Omental fat pad (tissue), 3 donors: ENCODE measurements at regions not wholly inside any gene's neighbourhood (a gene's known extent, or its start where the extent isn't known, plus 50 kb on each side); places are given as distances from the start of the nearest gene placed in this dataset.

Experiments used
- ATAC-seq: fragments of 150-250 bp; one replicate; pipeline ENCODE4 v1.9.1; 2016; ENCODE audit warnings: mild to moderate bottlenecking, moderate library complexity; ENCODE audit not compliant: low FRiP score
- DNase-seq: peaks from one replicate; pipeline ENCODE4 v3.0.0-alpha.2; 2019; ENCODE audit warnings: low spot score
- TF ChIP-seq, protein P1 (sequence below), 3 donors: fragments of 450-650 bp; IDR thresholded peaks; one replicate each; pipeline ENCODE4 v1.5.1; 2016 to 2017; ENCODE audit warnings: antibody characterized with exemption in 3 of 3, mild to moderate bottlenecking in 3 of 3, moderate library complexity in 2 of 3

- no peak for ATAC-seq
- no peak for DNase-seq
- TF ChIP-seq, protein P1, sequence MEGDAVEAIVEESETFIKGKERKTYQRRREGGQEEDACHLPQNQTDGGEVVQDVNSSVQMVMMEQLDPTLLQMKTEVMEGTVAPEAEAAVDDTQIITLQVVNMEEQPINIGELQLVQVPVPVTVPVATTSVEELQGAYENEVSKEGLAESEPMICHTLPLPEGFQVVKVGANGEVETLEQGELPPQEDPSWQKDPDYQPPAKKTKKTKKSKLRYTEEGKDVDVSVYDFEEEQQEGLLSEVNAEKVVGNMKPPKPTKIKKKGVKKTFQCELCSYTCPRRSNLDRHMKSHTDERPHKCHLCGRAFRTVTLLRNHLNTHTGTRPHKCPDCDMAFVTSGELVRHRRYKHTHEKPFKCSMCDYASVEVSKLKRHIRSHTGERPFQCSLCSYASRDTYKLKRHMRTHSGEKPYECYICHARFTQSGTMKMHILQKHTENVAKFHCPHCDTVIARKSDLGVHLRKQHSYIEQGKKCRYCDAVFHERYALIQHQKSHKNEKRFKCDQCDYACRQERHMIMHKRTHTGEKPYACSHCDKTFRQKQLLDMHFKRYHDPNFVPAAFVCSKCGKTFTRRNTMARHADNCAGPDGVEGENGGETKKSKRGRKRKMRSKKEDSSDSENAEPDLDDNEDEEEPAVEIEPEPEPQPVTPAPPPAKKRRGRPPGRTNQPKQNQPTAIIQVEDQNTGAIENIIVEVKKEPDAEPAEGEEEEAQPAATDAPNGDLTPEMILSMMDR (IDR thresholded peaks at IDR 0.05) = no peak
These were observed 285.1 kb upstream of the CAND1 start for GRCh38 chr12:66984077-66984476.

DNA sequence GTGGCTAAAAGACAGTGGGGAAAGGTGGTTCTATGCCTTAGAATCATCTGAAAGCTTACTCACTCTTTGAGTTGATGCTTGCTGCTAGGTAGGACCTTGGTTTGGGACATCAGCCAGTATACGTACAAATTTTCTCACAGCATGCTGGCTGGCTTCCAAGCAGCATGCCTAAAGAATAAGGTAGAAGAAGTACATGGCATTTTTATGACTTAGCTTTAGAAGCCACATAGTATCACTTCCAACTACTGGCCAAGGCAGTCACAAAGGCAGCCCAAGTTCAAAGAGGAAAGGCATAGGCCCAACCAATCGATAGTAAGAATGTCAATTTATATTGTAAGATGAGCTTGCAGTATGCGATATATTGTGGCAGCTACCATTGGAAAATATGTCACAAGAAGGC, 284.2 kb upstream of the CAND1 start:
- DNase-seq = no peak
- TF ChIP-seq, protein P1 (IDR thresholded peaks at IDR 0.05) = no peak

DNA sequence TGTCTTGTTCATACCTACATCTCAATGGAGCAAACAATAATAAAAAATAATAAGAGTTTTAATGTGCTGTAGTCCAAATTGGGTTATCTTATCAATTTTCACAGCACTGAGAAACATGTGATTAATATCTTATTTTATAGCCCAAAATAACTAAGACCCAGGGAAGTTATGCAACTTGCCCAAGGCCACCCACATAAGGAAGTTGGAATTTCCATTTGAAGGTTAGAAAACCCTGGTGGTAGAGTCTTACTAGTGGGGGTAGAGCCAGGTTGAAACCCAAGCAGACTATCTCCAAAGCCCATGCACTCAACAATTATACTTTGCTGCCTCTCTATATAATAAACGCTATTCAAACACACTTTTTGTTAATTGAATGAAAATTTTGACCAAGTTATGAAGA, 270.0 kb upstream of the CAND1 start:
- no peak for DNase-seq
- TF ChIP-seq, protein P1 (IDR thresholded peaks at IDR 0.05) = no peak
- ATAC-seq = no peak

More for the DNA sequence above, 284.2 kb upstream of the CAND1 start:
- no peak for ATAC-seq

DNA sequence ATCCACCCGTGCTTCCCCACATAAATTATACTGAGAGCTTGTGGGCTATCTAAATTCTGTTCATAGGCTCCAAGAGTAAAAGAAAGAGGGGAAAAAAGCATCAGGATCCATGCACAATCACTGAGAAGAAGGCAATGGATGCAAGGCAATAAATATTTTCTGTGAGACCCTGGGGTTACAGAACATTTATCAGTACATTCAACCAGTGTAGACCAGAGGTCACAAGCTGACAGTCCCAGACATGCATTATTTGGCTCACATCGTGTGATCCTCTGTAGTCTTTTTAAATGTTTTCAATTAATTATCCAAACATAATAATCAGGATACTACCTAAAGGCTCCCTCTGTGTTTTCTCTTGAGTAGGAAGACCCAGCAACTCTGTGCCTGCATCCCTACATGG, 267.9 kb upstream of the CAND1 start:
- TF ChIP-seq, protein P1 (IDR thresholded peaks at IDR 0.05) = no peak
- DNase-seq = no peak
- no peak for ATAC-seq

DNA sequence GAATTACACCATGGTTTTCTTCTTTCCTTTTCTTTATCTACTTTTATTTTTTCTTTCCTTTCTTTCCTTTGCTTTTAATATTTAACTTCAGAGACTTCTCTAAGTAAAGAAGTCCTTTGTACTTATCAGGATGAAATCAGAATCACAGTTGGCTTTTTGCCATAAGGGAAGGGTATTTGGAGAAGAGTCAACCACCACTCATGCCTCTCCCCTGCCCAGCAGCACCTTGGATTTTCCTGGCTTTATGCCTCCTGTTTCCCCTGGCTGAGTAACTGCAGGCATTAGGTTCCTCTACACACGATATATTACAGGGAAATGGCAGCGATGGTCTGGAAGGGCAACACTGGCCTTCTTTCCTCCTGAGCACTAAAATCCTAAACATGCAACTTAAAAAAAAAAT, 266.4 kb upstream of the CAND1 start:
- ATAC-seq = no peak

DNA sequence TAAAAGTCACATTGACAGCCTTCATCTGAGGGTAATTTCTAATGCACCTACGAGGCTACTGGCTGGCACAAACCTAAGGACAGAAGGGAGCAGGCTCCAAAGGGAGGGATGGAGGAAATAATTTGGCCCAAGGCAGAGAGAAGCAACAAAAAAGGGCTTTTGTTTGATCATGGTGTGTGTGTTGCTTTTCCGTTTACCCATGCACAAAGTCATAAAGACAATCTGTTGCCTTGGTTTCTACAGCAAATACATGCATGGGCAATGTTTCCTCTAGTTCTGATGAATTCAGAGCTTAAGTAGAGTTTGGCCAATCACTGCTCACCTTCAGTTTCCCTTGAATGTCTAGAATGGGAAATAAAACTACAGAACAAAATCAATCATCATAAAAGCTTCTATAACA, 262.5 kb upstream of the CAND1 start:
- no peak for DNase-seq
- no peak for ATAC-seq
- TF ChIP-seq, protein P1 (IDR thresholded peaks at IDR 0.05) = no peak

More for the DNA sequence above, 266.4 kb upstream of the CAND1 start:
- no peak for DNase-seq
- TF ChIP-seq, protein P1 (IDR thresholded peaks at IDR 0.05) = no peak

GRCh38 chr12:67014642-67015041, 254.5 kb upstream of the CAND1 start:
- ATAC-seq = no peak
- TF ChIP-seq, protein P1 (IDR thresholded peaks at IDR 0.05) = no peak
- no peak for DNase-seq
